ENCODE measurements at regions not wholly inside any gene's neighbourhood (a gene's known extent, or its start where the extent isn't known, plus 50 kb on each side); places are given as distances from the start of the nearest gene placed in this dataset.

- no peak overlapping the region for H2AFZ ChIP-seq (ENCODE audit: control insufficient read depth, low read length)
- no peaks in the 10 kb centered on the region for H3K36me3 ChIP-seq (ENCODE audit: control insufficient read depth in 2 of 2, extremely low read depth in 1 of 2, insufficient read depth in 2 of 2, low read length in 2 of 2)
- no peaks in the 10 kb centered on the region for H3K27me3 ChIP-seq (ENCODE audit: control insufficient read depth, extremely low read depth, insufficient read depth, low read length)
- dilution Hi-C loops (cut with MboI; ENCODE audit: extremely low pct_ligation_motif_present, low sequenced_read_pairs), result no loop called here
- no peak for FAIRE-seq
- no peak overlapping the region for H3K4me3 ChIP-seq (ENCODE audit: control insufficient read depth in 2 of 3, extremely low read depth in 1 of 3, insufficient read depth in 2 of 3, low read depth in 1 of 3, low read length in 3 of 3)
- H3K4me2 ChIP-seq (ENCODE audit: control insufficient read depth, extremely low read depth, insufficient read depth, low read depth, low read length), result no peak overlapping the region
- H4K20me1 ChIP-seq (ENCODE audit: control insufficient read depth, extremely low read depth, insufficient read depth, low read length), result no peaks in the 10 kb centered on the region
- no peak overlapping the region for H3K9ac ChIP-seq (ENCODE audit: control insufficient read depth, extremely low read depth, insufficient read depth, low read length)
- no peak for DNase-seq (ENCODE audit: low read depth, low spot score)
- no peaks in the 10 kb centered on the region for H3K79me2 ChIP-seq (ENCODE audit: control insufficient read depth, insufficient read depth, low read length)
- no peaks in the 10 kb centered on the region for H3K4me1 ChIP-seq (ENCODE audit: control insufficient read depth, extremely low read depth, insufficient read depth, low read length)
- no peaks in the 10 kb centered on the region for H3K9me3 ChIP-seq (ENCODE audit: control insufficient read depth, low read depth, low read length)
- no peak for TF ChIP-seq EZH2 (IDR thresholded peaks at IDR 0.05; ENCODE audit: low read length)
- no peak for TF ChIP-seq CTCF (optimal IDR thresholded peaks at IDR 0.05 in 1 of 3, IDR thresholded peaks at IDR 0.05 in 1 of 3, conservative IDR thresholded peaks at IDR 0.05 in 1 of 3; ENCODE audit: extremely low read depth in 1 of 3, insufficient read depth in 2 of 3, low read length in 3 of 3)
- H3K9me1 ChIP-seq (ENCODE audit: control insufficient read depth, extremely low read depth, insufficient read depth, low read length), result no peaks in the 10 kb centered on the region
- H3K27ac ChIP-seq (ENCODE audit: control insufficient read depth, insufficient read depth, low read length), result no peak overlapping the region
Observed at GRCh38 chr9:105879181-105879580, 184.8 kb downstream of the TMEM38B start.

GRCh38 chr9:105880517-105880916, 186.2 kb downstream of the TMEM38B start:
- no peak overlapping the region for H3K4me3 ChIP-seq (ENCODE audit: control insufficient read depth in 2 of 3, extremely low read depth in 1 of 3, insufficient read depth in 2 of 3, low read depth in 1 of 3, low read length in 3 of 3)
- no peak overlapping the region for H3K9ac ChIP-seq (ENCODE audit: control insufficient read depth, extremely low read depth, insufficient read depth, low read length)
- H3K4me2 ChIP-seq (ENCODE audit: control insufficient read depth, extremely low read depth, insufficient read depth, low read depth, low read length), result no peak overlapping the region
- no peak overlapping the region for H2AFZ ChIP-seq (ENCODE audit: control insufficient read depth, low read length)
- no peak for DNase-seq (ENCODE audit: low read depth, low spot score)
- H3K27me3 ChIP-seq (ENCODE audit: control insufficient read depth, extremely low read depth, insufficient read depth, low read length), result no peaks in the 10 kb centered on the region
- no peak for TF ChIP-seq EZH2 (IDR thresholded peaks at IDR 0.05; ENCODE audit: low read length)
- no peak for TF ChIP-seq CTCF (optimal IDR thresholded peaks at IDR 0.05 in 1 of 3, IDR thresholded peaks at IDR 0.05 in 1 of 3, conservative IDR thresholded peaks at IDR 0.05 in 1 of 3; ENCODE audit: extremely low read depth in 1 of 3, insufficient read depth in 2 of 3, low read length in 3 of 3)
- FAIRE-seq, result no peak
- H4K20me1 ChIP-seq (ENCODE audit: control insufficient read depth, extremely low read depth, insufficient read depth, low read length), result no peaks in the 10 kb centered on the region
- H3K9me3 ChIP-seq (ENCODE audit: control insufficient read depth, low read depth, low read length), result no peaks in the 10 kb centered on the region
- no peak overlapping the region for H3K27ac ChIP-seq (ENCODE audit: control insufficient read depth, insufficient read depth, low read length)
- H3K9me1 ChIP-seq (ENCODE audit: control insufficient read depth, extremely low read depth, insufficient read depth, low read length), result no peaks in the 10 kb centered on the region
- no peaks in the 10 kb centered on the region for H3K79me2 ChIP-seq (ENCODE audit: control insufficient read depth, insufficient read depth, low read length)
- dilution Hi-C loops (cut with MboI; ENCODE audit: extremely low pct_ligation_motif_present, low sequenced_read_pairs), result no loop called here
- H3K4me1 ChIP-seq (ENCODE audit: control insufficient read depth, extremely low read depth, insufficient read depth, low read length), result no peaks in the 10 kb centered on the region
- H3K36me3 ChIP-seq (ENCODE audit: control insufficient read depth in 2 of 2, extremely low read depth in 1 of 2, insufficient read depth in 2 of 2, low read length in 2 of 2), result no peaks in the 10 kb centered on the region
